ENCODE measurements at regions not wholly inside any gene's neighbourhood (a gene's known extent, or its start where the extent isn't known, plus 50 kb on each side); places are given as distances from the start of the nearest gene placed in this dataset.

- Histone ChIP-seq H3K9ac (ENCODE audit: insufficient read depth in 1 of 2, low read length in 2 of 2) (no peak overlapping the region), H3K9me3 (ENCODE audit: control insufficient read depth in 4 of 4, insufficient read depth in 3 of 4, low read length in 3 of 4) (peaks cover 0 to 2% (median 0%) of the 10 kb centered on the region in 4 donors), H3K27me3 (ENCODE audit: control insufficient read depth in 3 of 3, insufficient read depth in 3 of 3, low read length in 2 of 3) (no peaks in the 10 kb centered on the region), H3K27ac (ENCODE audit: low read depth in 1 of 2, low read length in 1 of 2) (no peak overlapping the region), H3K4me3 (no peak overlapping the region), H3K36me3 (ENCODE audit: control insufficient read depth in 4 of 4, insufficient read depth in 4 of 4, low read length in 4 of 4) (no peaks in the 10 kb centered on the region), H3K4me1 (ENCODE audit: control insufficient read depth in 5 of 5, insufficient read depth in 5 of 5, low read length in 5 of 5) (peaks cover 0 to 13% (median 0%) of the 10 kb centered on the region in 5 donors)
- no peak for TF ChIP-seq CTCF (IDR thresholded peaks at IDR 0.05; ENCODE audit: control extremely low read depth, extremely low read depth)
- DNase-seq (no peak), ATAC-seq (ENCODE audit: insufficient read depth, low FRiP score) (no peak)
- WGBS, 2 donors, result 56 to 72% methylated on average over 5 of the region's 5 CpGs
Observed at GRCh38 chr6:105869835-105870440, 216.2 kb upstream of the PRDM1 start.

GRCh38 chr6:105868823-105869460, 217.2 kb upstream of the PRDM1 start:
- H3K27me3 ChIP-seq (ENCODE audit: control insufficient read depth in 3 of 3, insufficient read depth in 3 of 3, low read length in 2 of 3), result no peaks in the 10 kb centered on the region
- H3K4me3 ChIP-seq, result no peak overlapping the region
- H3K4me1 ChIP-seq (ENCODE audit: control insufficient read depth in 5 of 5, insufficient read depth in 5 of 5, low read length in 5 of 5), result peaks cover 0 to 12% (median 0%) of the 10 kb centered on the region in 5 donors
- 80 to 98% methylated on average over 2 of the region's 2 CpGs for WGBS, 2 donors
- ATAC-seq (ENCODE audit: insufficient read depth, low FRiP score), result no peak
- H3K9me3 ChIP-seq (ENCODE audit: control insufficient read depth in 4 of 4, insufficient read depth in 3 of 4, low read length in 3 of 4), result peaks cover 0 to 2% (median 0%) of the 10 kb centered on the region in 4 donors
- DNase-seq, result no peak
- H3K9ac ChIP-seq (ENCODE audit: insufficient read depth in 1 of 2, low read length in 2 of 2), result no peak overlapping the region
- H3K27ac ChIP-seq (ENCODE audit: low read depth in 1 of 2, low read length in 1 of 2), result no peak overlapping the region
- H3K36me3 ChIP-seq (ENCODE audit: control insufficient read depth in 4 of 4, insufficient read depth in 4 of 4, low read length in 4 of 4), result no peaks in the 10 kb centered on the region
- no peak for TF ChIP-seq CTCF (IDR thresholded peaks at IDR 0.05; ENCODE audit: control extremely low read depth, extremely low read depth)

GRCh38 chr6:105867821-105868220, 218.3 kb upstream of the PRDM1 start:
- H3K27me3 ChIP-seq (ENCODE audit: control insufficient read depth in 3 of 3, insufficient read depth in 3 of 3, low read length in 2 of 3), result no peaks in the 10 kb centered on the region
- ATAC-seq (ENCODE audit: insufficient read depth, low FRiP score) (no peak), DNase-seq (no peak)
- peaks cover 0 to 2% (median 0%) of the 10 kb centered on the region in 4 donors for H3K9me3 ChIP-seq (ENCODE audit: control insufficient read depth in 4 of 4, insufficient read depth in 3 of 4, low read length in 3 of 4)
- WGBS, 2 donors, result 82 to 83% methylated on average over 2 of the region's 2 CpGs
- no peaks in the 10 kb centered on the region for H3K36me3 ChIP-seq (ENCODE audit: control insufficient read depth in 4 of 4, insufficient read depth in 4 of 4, low read length in 4 of 4)
- no peak for TF ChIP-seq CTCF (IDR thresholded peaks at IDR 0.05; ENCODE audit: control extremely low read depth, extremely low read depth)
- peaks cover 0 to 1% (median 0%) of the 10 kb centered on the region in 5 donors for H3K4me1 ChIP-seq (ENCODE audit: control insufficient read depth in 5 of 5, insufficient read depth in 5 of 5, low read length in 5 of 5)
- H3K9ac ChIP-seq (ENCODE audit: insufficient read depth in 1 of 2, low read length in 2 of 2), result no peak overlapping the region
- no peak overlapping the region for H3K27ac ChIP-seq (ENCODE audit: low read depth in 1 of 2, low read length in 1 of 2)
- H3K4me3 ChIP-seq, result no peak overlapping the region
